ENCODE measurements at regions not wholly inside any gene's neighbourhood (a gene's known extent, or its start where the extent isn't known, plus 50 kb on each side); places are given as distances from the start of the nearest gene placed in this dataset.
"Not testable (repeated sequence)": the region's sequence is repeated elsewhere in the genome, so short reads cannot be mapped to it uniquely, and the experiment has no call there.

- not testable (repeated sequence) for DNase-seq
Observed at GRCh38 chr2:87275192-87275591, 253.5 kb upstream of the PLGLB1 start.

GRCh38 chr2:87275974-87276629 lies 254.5 kb upstream of the PLGLB1 start:
- not testable (repeated sequence) for DNase-seq

- not testable (repeated sequence) for DNase-seq
Observed at GRCh38 chr2:87276673-87277072, 255.0 kb upstream of the PLGLB1 start.

- DNase-seq: not testable (repeated sequence)
Observed at GRCh38 chr2:87277734-87278133, 256.1 kb upstream of the PLGLB1 start.

- not testable (repeated sequence) for DNase-seq
Observed at GRCh38 chr2:87280596-87281355, 259.1 kb upstream of the PLGLB1 start.

- DNase-seq: not testable (repeated sequence)
Observed at GRCh38 chr2:87283735-87284470, 262.3 kb upstream of the PLGLB1 start.

GRCh38 chr2:87284471-87284772 lies 262.8 kb upstream of the PLGLB1 start:
- DNase-seq: not testable (repeated sequence)

- not testable (repeated sequence) for DNase-seq
Observed at GRCh38 chr2:87285139-87285538, 263.5 kb upstream of the PLGLB1 start.

- DNase-seq: peak in 2 of 4 experiments; percentile 4 to 8
Observed at GRCh38 chr2:87290566-87291307, 269.1 kb upstream of the PLGLB1 start.

GRCh38 chr2:87291400-87292200 lies 270.0 kb upstream of the PLGLB1 start:
- DNase-seq: peak; percentile 4 to 49 (median 24)

GRCh38 chr2:87293931-87294594 lies 272.4 kb upstream of the PLGLB1 start:
- not testable (repeated sequence) for DNase-seq

GRCh38 chr2:87295135-87295534 lies 273.5 kb upstream of the PLGLB1 start:
- not testable (repeated sequence) for DNase-seq

- not testable (repeated sequence) for DNase-seq
Observed at GRCh38 chr2:87301349-87301748, 279.7 kb upstream of the PLGLB1 start.

GRCh38 chr2:87301871-87302270 lies 280.2 kb upstream of the PLGLB1 start:
- not testable (repeated sequence) for DNase-seq

GRCh38 chr2:87308621-87309020 lies 287.0 kb upstream of the PLGLB1 start:
- DNase-seq: not testable (repeated sequence)

GRCh38 chr2:87309785-87310184 lies 288.1 kb upstream of the PLGLB1 start:
- DNase-seq: not testable (repeated sequence)

GRCh38 chr2:87311896-87312441 lies 290.3 kb upstream of the PLGLB1 start:
- DNase-seq: not testable (repeated sequence)

- not testable (repeated sequence) for DNase-seq
Observed at GRCh38 chr2:87314622-87315021, 293.0 kb upstream of the PLGLB1 start.

- peak in 1 of 4 experiments; percentile 3 for DNase-seq
Observed at GRCh38 chr2:87315183-87315902, 293.7 kb upstream of the PLGLB1 start.

GRCh38 chr2:87317193-87317592 lies 295.5 kb upstream of the PLGLB1 start:
- not testable (repeated sequence) for DNase-seq
